ENCODE measurements at regions not wholly inside any gene's neighbourhood (a gene's known extent, or its start where the extent isn't known, plus 50 kb on each side); places are given as distances from the start of the nearest gene placed in this dataset.

DNA sequence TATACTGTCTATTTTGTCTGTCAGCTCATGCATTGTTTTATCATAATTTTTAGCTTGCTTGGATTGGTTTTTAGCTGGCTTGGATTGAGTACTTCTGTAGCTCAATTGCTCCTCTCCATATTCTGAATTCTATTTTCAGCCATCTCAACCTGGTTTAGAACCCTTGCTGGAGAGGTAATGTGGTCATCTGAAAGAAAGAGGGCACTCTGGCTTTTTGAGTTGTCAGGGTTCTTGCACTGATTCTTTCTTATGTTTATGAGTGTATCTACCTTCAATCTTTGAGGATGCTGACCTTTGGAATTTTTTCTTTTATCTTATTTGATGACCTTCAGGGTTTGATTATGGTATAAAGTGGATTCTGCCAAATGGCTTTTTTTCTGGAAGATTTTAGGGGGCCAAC, 632.7 kb upstream of the ID4 start:
- TF ChIP-seq, protein P1, sequence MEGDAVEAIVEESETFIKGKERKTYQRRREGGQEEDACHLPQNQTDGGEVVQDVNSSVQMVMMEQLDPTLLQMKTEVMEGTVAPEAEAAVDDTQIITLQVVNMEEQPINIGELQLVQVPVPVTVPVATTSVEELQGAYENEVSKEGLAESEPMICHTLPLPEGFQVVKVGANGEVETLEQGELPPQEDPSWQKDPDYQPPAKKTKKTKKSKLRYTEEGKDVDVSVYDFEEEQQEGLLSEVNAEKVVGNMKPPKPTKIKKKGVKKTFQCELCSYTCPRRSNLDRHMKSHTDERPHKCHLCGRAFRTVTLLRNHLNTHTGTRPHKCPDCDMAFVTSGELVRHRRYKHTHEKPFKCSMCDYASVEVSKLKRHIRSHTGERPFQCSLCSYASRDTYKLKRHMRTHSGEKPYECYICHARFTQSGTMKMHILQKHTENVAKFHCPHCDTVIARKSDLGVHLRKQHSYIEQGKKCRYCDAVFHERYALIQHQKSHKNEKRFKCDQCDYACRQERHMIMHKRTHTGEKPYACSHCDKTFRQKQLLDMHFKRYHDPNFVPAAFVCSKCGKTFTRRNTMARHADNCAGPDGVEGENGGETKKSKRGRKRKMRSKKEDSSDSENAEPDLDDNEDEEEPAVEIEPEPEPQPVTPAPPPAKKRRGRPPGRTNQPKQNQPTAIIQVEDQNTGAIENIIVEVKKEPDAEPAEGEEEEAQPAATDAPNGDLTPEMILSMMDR (IDR thresholded peaks at IDR 0.05), result no peak
- no peak for TF ChIP-seq POLR2A (IDR thresholded peaks at IDR 0.05)

Measured in lower leg skin (tissue), 3 donors.